ENCODE measurements at regions not wholly inside any gene's neighbourhood (a gene's known extent, or its start where the extent isn't known, plus 50 kb on each side); places are given as distances from the start of the nearest gene placed in this dataset.

- ChIA-PET RAD21 (ENCODE audit: low non-redundant PET in 1 of 2, low total read pairs in 2 of 2, uncharacterized antibody in 2 of 2, unreplicated experiment in 2 of 2) (no interaction called here), POLR2A (no interaction called here), CTCF (no interaction called here)
- no peak overlapping the region for H3K9ac ChIP-seq (ENCODE audit: low read length)
- H3K79me2 ChIP-seq (ENCODE audit: insufficient read depth, low read length), result no peaks in the 10 kb centered on the region
- no peak overlapping the region for H3K4me3 ChIP-seq (replicated peaks in 1 of 2; ENCODE audit: low read depth in 1 of 2, low read length in 2 of 2)
- DNase-seq (ENCODE audit: low read depth, low spot score), result no peak
- H2AFZ ChIP-seq (ENCODE audit: low read depth, low read length, poor library complexity, severe bottlenecking), result no peak overlapping the region
- no peaks in the 10 kb centered on the region for H3K4me1 ChIP-seq (ENCODE audit: control insufficient read depth in 1 of 2, insufficient read depth in 2 of 2, low read length in 2 of 2)
- H3K9me3 ChIP-seq (ENCODE audit: control insufficient read depth in 1 of 2, insufficient read depth in 1 of 2, low read depth in 1 of 2, low read length in 2 of 2), result peaks cover 0 to 15% of the 10 kb centered on the region in 2 experiments; a peak in 2 of 4 replicates
- H4K20me1 ChIP-seq (ENCODE audit: insufficient read depth), result no peaks in the 10 kb centered on the region
- no peak overlapping the region for H3K4me2 ChIP-seq (ENCODE audit: low read length)
- no peak for ATAC-seq
- no peaks in the 10 kb centered on the region for H3K36me3 ChIP-seq (ENCODE audit: control insufficient read depth in 1 of 2, insufficient read depth in 2 of 2, low read length in 2 of 2)
- H3K27ac ChIP-seq (ENCODE audit: low read depth, low read length), result no peak overlapping the region
- intact Hi-C loops (cut with micrococcal nuclease), result no loop called here
- no peaks in the 10 kb centered on the region for H3K9me2 ChIP-seq (ENCODE audit: insufficient read depth)
- TF ChIP-seq YY1 (IDR thresholded peaks at IDR 0.05; ENCODE audit: extremely low read depth, insufficient replicate concordance, low read depth, low read length), result no peak
- TF ChIP-seq MAX (IDR thresholded peaks at IDR 0.05), result no peak
- no peak for TF ChIP-seq SRF (IDR thresholded peaks at IDR 0.05; ENCODE audit: low read depth)
- no peak for TF ChIP-seq CEBPB (IDR thresholded peaks at IDR 0.05; ENCODE audit: low read depth)
- TF ChIP-seq SP1 (IDR thresholded peaks at IDR 0.05; ENCODE audit: low read depth), result no peak
- no peak for TF ChIP-seq EGR1 (IDR thresholded peaks at IDR 0.05; ENCODE audit: low read depth)
- no TSS peak for BruUV-seq (replicated peaks)
- no peaks in the 10 kb centered on the region for H3K27me3 ChIP-seq (ENCODE audit: insufficient read depth, low read length)
Measured at GRCh38 chr18:73884868-73885267, 262.8 kb downstream of the FBXO15 start.

GRCh38 chr18:73881396-73881917, 266.2 kb downstream of the FBXO15 start:
- H3K4me1 ChIP-seq (ENCODE audit: control insufficient read depth in 1 of 2, insufficient read depth in 2 of 2, low read length in 2 of 2), result no peaks in the 10 kb centered on the region
- intact Hi-C loops (cut with micrococcal nuclease), result no loop called here
- H4K20me1 ChIP-seq (ENCODE audit: insufficient read depth), result no peaks in the 10 kb centered on the region
- H3K27me3 ChIP-seq (ENCODE audit: insufficient read depth, low read length), result no peaks in the 10 kb centered on the region
- H3K4me2 ChIP-seq (ENCODE audit: low read length), result no peak overlapping the region
- RAD21 ChIA-PET (ENCODE audit: low non-redundant PET in 1 of 2, low total read pairs in 2 of 2, uncharacterized antibody in 2 of 2, unreplicated experiment in 2 of 2), result no interaction called here
- no peak overlapping the region for H3K4me3 ChIP-seq (replicated peaks in 1 of 2; ENCODE audit: low read depth in 1 of 2, low read length in 2 of 2)
- TF ChIP-seq ZFX (IDR thresholded peaks at IDR 0.05) (no peak), FOSL1 (IDR thresholded peaks at IDR 0.05; ENCODE audit: low read depth) (no peak), ZBTB33 (IDR thresholded peaks at IDR 0.05; ENCODE audit: extremely low read depth, insufficient replicate concordance, low read length) (no peak), CTCF (IDR thresholded peaks at IDR 0.05 in 2 of 3, conservative IDR thresholded peaks at IDR 0.05 in 1 of 3; ENCODE audit: borderline replicate concordance in 1 of 3, insufficient read depth in 1 of 3, low read depth in 2 of 3, low read length in 2 of 3) (no peak), JUND (IDR thresholded peaks at IDR 0.05) (no peak), MAX (IDR thresholded peaks at IDR 0.05) (no peak), SRF (IDR thresholded peaks at IDR 0.05; ENCODE audit: low read depth) (no peak), EGR1 (IDR thresholded peaks at IDR 0.05; ENCODE audit: low read depth) (no peak), TCF7L2 (IDR thresholded peaks at IDR 0.05; ENCODE audit: borderline replicate concordance, extremely low read depth, insufficient read depth, insufficient read length) (no peak), POLR2A (IDR thresholded peaks at IDR 0.05; ENCODE audit: borderline replicate concordance, extremely low read depth, insufficient read depth, insufficient read length) (no peak), ZNF274 (IDR thresholded peaks at IDR 0.05; ENCODE audit: low read depth, low read length) (no peak), CBX3 (IDR thresholded peaks at IDR 0.05; ENCODE audit: low read depth) (no peak)
- no peak for ATAC-seq
- no peak overlapping the region for H3K9ac ChIP-seq (ENCODE audit: low read length)
- H3K79me2 ChIP-seq (ENCODE audit: insufficient read depth, low read length), result no peaks in the 10 kb centered on the region
- H3K36me3 ChIP-seq (ENCODE audit: control insufficient read depth in 1 of 2, insufficient read depth in 2 of 2, low read length in 2 of 2), result no peaks in the 10 kb centered on the region
- no peak for DNase-seq (ENCODE audit: low read depth, low spot score)
- H2AFZ ChIP-seq (ENCODE audit: low read depth, low read length, poor library complexity, severe bottlenecking), result no peak overlapping the region
- H3K27ac ChIP-seq (ENCODE audit: low read depth, low read length), result no peak overlapping the region
- H3K9me2 ChIP-seq (ENCODE audit: insufficient read depth), result no peaks in the 10 kb centered on the region
- peaks cover 0 to 12% of the 10 kb centered on the region in 2 experiments; a peak in 2 of 4 replicates for H3K9me3 ChIP-seq (ENCODE audit: control insufficient read depth in 1 of 2, insufficient read depth in 1 of 2, low read depth in 1 of 2, low read length in 2 of 2)
- POLR2A ChIA-PET, result no interaction called here
- BruUV-seq (replicated peaks), result no TSS peak
- CTCF ChIA-PET, result no interaction called here
